AG09319 (cell line): ENCODE measurements at regions not wholly inside any gene's neighbourhood (a gene's known extent, or its start where the extent isn't known, plus 50 kb on each side); places are given as distances from the start of the nearest gene placed in this dataset.

Source experiments
- DNase-seq: peaks from one replicate; pipeline ENCODE4 v3.0.0-alpha.2; 2010; ENCODE audit warnings: low read depth; ENCODE audit errors: extremely low read depth
- CTCF ChIP-seq: IDR thresholded peaks from 2 replicates; pipeline ENCODE4 v1.5.1; 2011; ENCODE audit warnings: low read depth, mild to moderate bottlenecking, inconsistent platforms, low read length, moderate library complexity

DNA sequence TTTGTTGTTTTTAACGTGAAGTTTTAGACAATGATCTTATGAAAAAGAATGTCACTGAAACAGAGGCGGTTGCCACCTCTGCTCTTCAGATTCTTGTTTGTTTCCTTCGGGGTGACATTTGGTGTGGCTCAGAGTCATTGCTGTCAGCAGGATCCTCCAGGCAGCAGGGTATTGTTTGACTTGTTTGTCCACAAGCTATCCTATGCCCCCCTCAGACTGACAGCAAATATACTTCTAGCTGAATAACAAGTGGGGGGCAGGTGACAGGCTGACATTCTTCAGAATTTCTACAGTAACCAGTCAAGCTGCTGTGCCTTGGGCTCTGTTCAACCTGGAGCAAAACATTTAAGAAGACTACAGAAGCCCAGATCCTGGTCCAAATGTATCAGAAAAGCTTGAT, 383.3 kb downstream of the YTHDC2 start:
- no peak for DNase-seq
- TF ChIP-seq CTCF, result no peak

GRCh38 chr5:113897748-113898147, 384.3 kb downstream of the YTHDC2 start:
- TF ChIP-seq CTCF, result no peak
- DNase-seq, result no peak

DNA sequence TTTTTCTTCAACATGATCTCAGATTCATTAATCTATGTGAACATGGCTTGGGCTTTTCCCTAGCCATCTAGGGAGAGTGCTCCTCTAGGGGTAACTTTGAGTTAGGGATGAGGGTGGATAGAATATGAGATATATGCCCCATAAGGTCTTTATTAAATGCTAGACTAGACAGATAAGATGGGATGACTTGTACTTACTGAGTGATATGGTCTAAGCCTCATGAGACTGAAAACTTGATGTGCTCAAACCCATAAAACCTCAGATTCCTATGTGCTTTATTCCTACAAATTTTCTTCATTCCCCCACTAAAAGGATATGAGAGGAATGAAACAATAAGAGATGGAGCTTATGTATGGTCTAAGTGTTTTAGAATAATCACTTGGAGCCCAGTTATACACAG, 386.6 kb downstream of the YTHDC2 start:
- DNase-seq, result no peak
- TF ChIP-seq CTCF, result no peak

DNA sequence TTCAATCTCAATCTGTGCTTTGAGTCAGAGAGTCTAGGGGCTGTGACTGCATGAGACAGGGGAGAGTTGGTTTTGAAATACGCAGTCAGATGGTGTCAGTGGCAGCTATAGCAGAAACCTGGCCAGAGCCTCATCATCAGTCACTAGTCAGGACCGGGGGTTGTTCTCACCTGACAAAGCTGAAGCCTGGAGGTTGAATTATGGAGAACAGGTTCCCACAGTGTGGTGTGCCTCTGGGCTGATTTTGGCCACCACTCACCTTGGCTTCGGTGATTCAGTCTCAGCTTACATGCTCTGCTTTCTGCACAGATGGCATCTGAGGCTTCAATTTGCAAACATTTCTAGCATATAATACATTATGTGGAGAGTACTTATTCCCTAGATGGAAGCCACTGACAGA, 387.3 kb downstream of the YTHDC2 start:
- no peak for TF ChIP-seq CTCF
- no peak for DNase-seq

DNA sequence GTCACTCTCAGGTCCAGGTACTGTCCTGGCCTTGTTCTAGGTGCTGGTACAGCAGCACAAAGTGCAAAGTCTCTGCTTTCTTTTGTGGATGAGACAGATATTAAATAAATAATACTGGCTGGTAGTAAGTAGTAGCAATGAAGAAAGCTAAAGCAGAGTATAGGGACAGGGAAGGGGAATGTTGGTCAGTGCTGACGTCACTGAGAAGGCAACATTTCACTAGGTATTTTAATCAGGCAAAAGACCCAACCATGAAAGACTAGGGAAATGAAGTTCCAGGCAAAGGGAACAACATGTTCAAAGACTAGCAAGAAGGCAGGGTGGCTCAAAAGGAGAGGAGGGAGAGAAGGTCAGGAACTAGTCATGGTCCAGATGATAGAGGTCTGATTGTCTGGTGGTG, 388.2 kb downstream of the YTHDC2 start:
- TF ChIP-seq CTCF, result no peak
- DNase-seq, result no peak

GRCh38 chr5:113902917-113903660, 389.6 kb downstream of the YTHDC2 start:
- no peak for TF ChIP-seq CTCF
- DNase-seq, result no peak

GRCh38 chr5:113909782-113910181, 396.3 kb downstream of the YTHDC2 start:
- TF ChIP-seq CTCF, result no peak

More at GRCh38 chr5:113909782-113910181, 396.3 kb downstream of the YTHDC2 start:
- DNase-seq, result no peak
